ENCODE measurements at regions not wholly inside any gene's neighbourhood (a gene's known extent, or its start where the extent isn't known, plus 50 kb on each side); places are given as distances from the start of the nearest gene placed in this dataset.

GRCh38 chr2:180698668-180699067 lies 281.7 kb upstream of the UBE2E3 start:
- no peak for TF ChIP-seq CTCF (conservative IDR thresholded peaks at IDR 0.05)
- TF ChIP-seq ZFX (IDR thresholded peaks at IDR 0.05) = no peak
- H3K27ac ChIP-seq = no peak overlapping the region; the same call in 1 of the 2 replicates

- no peak for TF ChIP-seq CTCF (conservative IDR thresholded peaks at IDR 0.05)
- TF ChIP-seq ZFX (IDR thresholded peaks at IDR 0.05) = no peak
- H3K27ac ChIP-seq = no peak overlapping the region
These were observed 284.6 kb upstream of the UBE2E3 start for GRCh38 chr2:180695586-180696401.

DNA sequence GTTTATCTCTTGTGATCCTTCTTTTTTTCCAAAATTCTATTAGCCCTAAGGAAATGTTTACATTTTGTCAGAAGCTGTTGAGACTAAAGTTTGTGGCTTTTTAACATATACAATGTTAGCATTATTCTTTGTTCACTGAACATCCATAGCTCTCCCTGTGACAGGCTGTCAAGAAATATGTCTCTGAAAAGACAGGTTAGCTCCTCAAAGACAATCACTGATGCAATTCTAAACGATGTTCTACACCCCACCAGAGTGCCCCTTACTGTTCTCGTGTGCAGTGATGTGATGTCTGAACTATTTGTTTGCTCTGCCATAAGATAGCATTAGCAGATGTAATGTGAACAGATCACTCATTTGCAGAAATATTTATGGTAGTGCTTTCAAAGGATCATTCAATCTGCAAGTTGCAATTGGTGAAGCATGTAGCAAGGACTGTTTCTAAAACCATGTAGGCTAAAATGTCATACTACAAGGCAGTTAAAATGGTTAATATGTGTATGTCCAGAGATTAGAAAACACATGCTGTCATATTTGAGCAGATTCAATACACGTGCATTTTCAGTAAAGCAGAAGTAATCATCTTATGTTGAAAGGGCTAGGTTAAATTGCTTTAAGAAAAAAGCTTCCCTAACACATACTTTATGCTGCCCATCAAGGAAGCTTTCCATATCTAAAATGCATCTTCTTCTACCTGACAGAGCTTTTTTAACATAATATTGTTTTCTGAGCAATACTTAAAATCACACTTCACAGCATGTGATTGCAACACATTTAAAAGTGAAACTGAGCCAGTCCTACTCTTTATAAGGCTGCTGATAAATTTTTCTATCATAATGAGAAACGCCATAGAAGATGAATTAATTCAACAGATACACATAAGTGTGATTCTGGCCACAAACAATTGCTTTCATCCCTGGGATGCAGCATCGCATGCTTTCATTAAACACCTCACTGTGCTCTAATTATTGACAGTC lies 285.7 kb upstream of the UBE2E3 start:
- no peak overlapping the region for H3K27ac ChIP-seq
- TF ChIP-seq CTCF (conservative IDR thresholded peaks at IDR 0.05) (no peak), ZFX (IDR thresholded peaks at IDR 0.05) (no peak)

- peak overlapping the region; percentile 90 for H3K27ac ChIP-seq
- TF ChIP-seq ZFX (IDR thresholded peaks at IDR 0.05) (no peak), CTCF (conservative IDR thresholded peaks at IDR 0.05) (no peak)
These were observed 288.1 kb upstream of the UBE2E3 start for GRCh38 chr2:180692322-180692721.

DNA sequence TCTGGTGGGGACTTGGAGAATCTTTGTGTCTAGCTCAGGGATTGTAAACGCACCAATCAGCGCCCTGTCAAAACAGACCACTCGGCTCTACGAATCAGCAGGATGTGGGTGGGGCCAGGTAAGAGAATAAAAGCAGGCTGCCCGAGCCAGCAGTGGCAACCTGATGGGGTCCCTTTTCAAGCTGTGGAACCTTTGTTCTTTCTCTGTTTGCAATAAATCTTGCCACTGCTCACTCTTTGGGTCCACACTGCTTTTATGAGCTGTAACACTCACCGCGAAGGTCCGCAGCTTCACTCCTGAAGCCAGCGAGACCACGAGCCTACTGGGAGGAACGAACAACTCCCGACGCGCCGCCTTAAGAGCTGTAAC lies 288.6 kb upstream of the UBE2E3 start:
- H3K27ac ChIP-seq = peak overlapping the region; percentile 90

DNA sequence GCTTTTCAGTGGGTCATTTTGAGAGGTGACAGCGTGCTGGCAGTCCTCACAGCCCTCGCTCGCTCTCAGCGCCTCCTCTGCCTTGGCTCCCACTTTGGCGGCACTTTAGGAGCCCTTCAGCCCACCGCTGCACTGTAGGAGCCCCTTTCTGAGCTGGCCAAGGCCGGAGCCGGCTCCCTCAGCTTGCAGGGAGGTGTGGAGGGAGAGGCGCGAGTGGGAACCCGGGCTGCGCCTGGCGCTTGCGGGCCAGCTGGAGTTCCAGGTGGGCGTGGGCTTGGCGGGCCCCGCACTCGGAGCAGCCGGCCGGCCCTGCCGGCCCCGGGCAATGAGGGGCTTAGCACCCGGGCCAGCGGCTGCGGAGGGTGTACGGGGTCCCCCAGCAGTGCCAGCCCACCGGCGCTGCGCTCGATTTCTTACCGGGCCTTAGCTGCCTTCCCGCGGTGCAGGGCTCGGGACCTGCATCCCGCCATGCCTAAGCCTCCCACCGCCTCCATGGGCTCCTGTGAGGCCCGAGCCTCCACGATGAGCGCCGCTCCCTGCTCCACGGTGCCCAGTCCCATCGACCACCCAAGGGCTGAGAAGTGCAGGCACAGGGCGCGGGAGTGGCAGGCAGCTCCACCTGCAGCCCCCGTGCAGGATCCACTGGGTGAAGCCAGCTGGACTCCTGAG lies 289.1 kb upstream of the UBE2E3 start:
- peak overlapping the region; percentile 90 for H3K27ac ChIP-seq

GRCh38 chr2:180690611-180691010 lies 289.8 kb upstream of the UBE2E3 start:
- no peak overlapping the region for H3K27ac ChIP-seq
- TF ChIP-seq CTCF (conservative IDR thresholded peaks at IDR 0.05) (no peak), ZFX (IDR thresholded peaks at IDR 0.05) (no peak)

DNA sequence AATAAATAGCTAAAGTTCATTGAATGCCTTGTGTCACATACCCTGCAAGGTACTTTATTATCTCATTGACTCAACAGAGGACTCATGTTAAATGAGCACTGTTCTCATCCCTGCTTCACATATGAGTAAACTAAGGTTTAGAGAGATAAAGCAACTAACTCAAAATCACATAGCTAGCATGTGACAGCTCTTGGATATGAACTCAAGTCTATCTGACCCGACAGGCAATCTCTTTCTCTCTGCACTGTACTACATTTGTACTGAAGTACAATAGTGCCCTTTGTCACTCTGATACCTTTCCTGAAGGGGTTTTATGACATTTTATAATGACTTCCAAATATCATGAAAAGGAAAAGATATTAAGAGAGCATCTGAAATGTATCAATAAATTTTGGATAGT lies 297.5 kb upstream of the UBE2E3 start:
- no peak overlapping the region for H3K27ac ChIP-seq
- no peak for TF ChIP-seq ZFX (IDR thresholded peaks at IDR 0.05)
- no peak for TF ChIP-seq CTCF (conservative IDR thresholded peaks at IDR 0.05)

Data from C4-2B (cell line).